Hematopoietic multipotent progenitor cell (in vitro differentiated cells): ENCODE measurements at regions not wholly inside any gene's neighbourhood (a gene's known extent, or its start where the extent isn't known, plus 50 kb on each side); places are given as distances from the start of the nearest gene placed in this dataset.

Source experiments
- DNase-seq, 3 donors: peaks; one replicate each; pipeline ENCODE4 v3.0.0-alpha.2; 2011 to 2015; ENCODE audit warnings: low read depth in 2 of 3, low spot score in 2 of 3

GRCh38 chr7:12119620-12120303 is 91.3 kb upstream of the TMEM106B start:
- DNase-seq = no peak

GRCh38 chr7:12120632-12121031 is 90.5 kb upstream of the TMEM106B start:
- DNase-seq = no peak

GRCh38 chr7:12123172-12123571 is 87.9 kb upstream of the TMEM106B start:
- no peak for DNase-seq

GRCh38 chr7:12124028-12124427 is 87.1 kb upstream of the TMEM106B start:
- no peak for DNase-seq

GRCh38 chr7:12127455-12127854 is 83.6 kb upstream of the TMEM106B start:
- no peak for DNase-seq

- no peak for DNase-seq
Measured at GRCh38 chr7:12130609-12131008, 80.5 kb upstream of the TMEM106B start.

GRCh38 chr7:12131122-12131521 is 80.0 kb upstream of the TMEM106B start:
- no peak for DNase-seq

GRCh38 chr7:12133865-12134264 is 77.2 kb upstream of the TMEM106B start:
- DNase-seq = no peak

GRCh38 chr7:12136523-12136922 is 74.6 kb upstream of the TMEM106B start:
- DNase-seq = no peak

GRCh38 chr7:12137283-12137682 is 73.8 kb upstream of the TMEM106B start:
- DNase-seq = no peak

GRCh38 chr7:12138421-12138820 is 72.7 kb upstream of the TMEM106B start:
- no peak for DNase-seq

GRCh38 chr7:12139416-12139815 is 71.7 kb upstream of the TMEM106B start:
- DNase-seq = no peak

GRCh38 chr7:12146813-12147212 is 64.3 kb upstream of the TMEM106B start:
- no peak for DNase-seq

GRCh38 chr7:12152196-12152918 is 58.7 kb upstream of the TMEM106B start:
- no peak for DNase-seq

GRCh38 chr7:12154119-12154518 is 57.0 kb upstream of the TMEM106B start:
- DNase-seq = no peak

GRCh38 chr7:12157517-12157916 is 53.6 kb upstream of the TMEM106B start:
- no peak for DNase-seq

- DNase-seq = no peak
Measured at GRCh38 chr7:12158334-12159060, 52.6 kb upstream of the TMEM106B start.

- no peak for DNase-seq
Measured at GRCh38 chr7:12161146-12161545, 49.9 kb upstream of the TMEM106B start.
